ENCODE measurements at regions not wholly inside any gene's neighbourhood (a gene's known extent, or its start where the extent isn't known, plus 50 kb on each side); places are given as distances from the start of the nearest gene placed in this dataset.

DNA sequence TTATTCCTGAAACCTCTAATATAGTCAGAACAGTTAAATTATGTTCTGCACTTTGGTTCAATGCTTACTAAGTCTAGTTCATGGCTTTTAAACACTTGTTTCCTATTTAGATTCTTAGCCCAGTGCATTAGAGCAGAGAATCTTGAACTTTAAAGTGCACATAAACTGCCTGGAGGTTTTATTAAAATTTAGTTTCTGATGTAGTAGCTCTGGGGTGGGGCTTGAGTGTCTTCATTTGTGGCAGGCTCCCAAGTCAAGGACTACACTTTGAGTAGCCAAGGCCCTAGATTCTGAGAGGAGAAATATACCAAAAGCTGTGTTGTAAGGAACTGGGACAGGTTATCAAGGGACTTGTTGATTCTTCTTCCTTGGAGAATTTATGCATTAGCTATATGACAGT is 1604.2 kb downstream of the KHDRBS2 start:
- TF ChIP-seq, protein P1, sequence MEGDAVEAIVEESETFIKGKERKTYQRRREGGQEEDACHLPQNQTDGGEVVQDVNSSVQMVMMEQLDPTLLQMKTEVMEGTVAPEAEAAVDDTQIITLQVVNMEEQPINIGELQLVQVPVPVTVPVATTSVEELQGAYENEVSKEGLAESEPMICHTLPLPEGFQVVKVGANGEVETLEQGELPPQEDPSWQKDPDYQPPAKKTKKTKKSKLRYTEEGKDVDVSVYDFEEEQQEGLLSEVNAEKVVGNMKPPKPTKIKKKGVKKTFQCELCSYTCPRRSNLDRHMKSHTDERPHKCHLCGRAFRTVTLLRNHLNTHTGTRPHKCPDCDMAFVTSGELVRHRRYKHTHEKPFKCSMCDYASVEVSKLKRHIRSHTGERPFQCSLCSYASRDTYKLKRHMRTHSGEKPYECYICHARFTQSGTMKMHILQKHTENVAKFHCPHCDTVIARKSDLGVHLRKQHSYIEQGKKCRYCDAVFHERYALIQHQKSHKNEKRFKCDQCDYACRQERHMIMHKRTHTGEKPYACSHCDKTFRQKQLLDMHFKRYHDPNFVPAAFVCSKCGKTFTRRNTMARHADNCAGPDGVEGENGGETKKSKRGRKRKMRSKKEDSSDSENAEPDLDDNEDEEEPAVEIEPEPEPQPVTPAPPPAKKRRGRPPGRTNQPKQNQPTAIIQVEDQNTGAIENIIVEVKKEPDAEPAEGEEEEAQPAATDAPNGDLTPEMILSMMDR (conservative IDR thresholded peaks at IDR 0.05; ENCODE audit: low read depth, low read length) = no peak
- TF ChIP-seq CHD1 (IDR thresholded peaks at IDR 0.05; ENCODE audit: low read depth, low read length) (no peak), POLR2A (IDR thresholded peaks at IDR 0.05; ENCODE audit: low read depth, low read length) (no peak), RCOR1 (IDR thresholded peaks at IDR 0.05; ENCODE audit: insufficient replicate concordance, low read length) (no peak), NFE2L2 (IDR thresholded peaks at IDR 0.05; ENCODE audit: low read depth, low read length) (no peak), RFX5 (IDR thresholded peaks at IDR 0.05; ENCODE audit: low read depth, low read length) (no peak), MAZ (IDR thresholded peaks at IDR 0.05; ENCODE audit: borderline replicate concordance, low read depth, low read length) (no peak)

Data from IMR-90 (cell line).